ENCODE measurements at regions not wholly inside any gene's neighbourhood (a gene's known extent, or its start where the extent isn't known, plus 50 kb on each side); places are given as distances from the start of the nearest gene placed in this dataset.

- no peak for DNase-seq (ENCODE audit: low read depth, low spot score)
- in situ Hi-C loops (cut with HindIII; ENCODE audit: low pct_unique_long_range_greater_than_20kb, low sequenced_read_pairs): no loop called here
Measured at GRCh38 chr12:69105101-69105962, 134.0 kb upstream of the CPSF6 start.

GRCh38 chr12:69106482-69107118 is 132.8 kb upstream of the CPSF6 start:
- in situ Hi-C loops (cut with HindIII; ENCODE audit: low pct_unique_long_range_greater_than_20kb, low sequenced_read_pairs): no loop called here
- DNase-seq (ENCODE audit: low read depth, low spot score): no peak

GRCh38 chr12:69107541-69107940 is 131.8 kb upstream of the CPSF6 start:
- in situ Hi-C loops (cut with HindIII; ENCODE audit: low pct_unique_long_range_greater_than_20kb, low sequenced_read_pairs): no loop called here
- no peak for DNase-seq (ENCODE audit: low read depth, low spot score)

GRCh38 chr12:69108037-69108436 is 131.3 kb upstream of the CPSF6 start:
- in situ Hi-C loops (cut with HindIII; ENCODE audit: low pct_unique_long_range_greater_than_20kb, low sequenced_read_pairs): no loop called here
- no peak for DNase-seq (ENCODE audit: low read depth, low spot score)

GRCh38 chr12:69112616-69113015 is 126.8 kb upstream of the CPSF6 start:
- DNase-seq (ENCODE audit: low read depth, low spot score): no peak
- in situ Hi-C loops (cut with HindIII; ENCODE audit: low pct_unique_long_range_greater_than_20kb, low sequenced_read_pairs): no loop called here

GRCh38 chr12:69115099-69115498 is 124.3 kb upstream of the CPSF6 start:
- in situ Hi-C loops (cut with HindIII; ENCODE audit: low pct_unique_long_range_greater_than_20kb, low sequenced_read_pairs): no loop called here
- no peak for DNase-seq (ENCODE audit: low read depth, low spot score)

GRCh38 chr12:69115951-69116350 is 123.4 kb upstream of the CPSF6 start:
- in situ Hi-C loops (cut with HindIII; ENCODE audit: low pct_unique_long_range_greater_than_20kb, low sequenced_read_pairs): no loop called here
- no peak for DNase-seq (ENCODE audit: low read depth, low spot score)

GRCh38 chr12:69117566-69118266 is 121.7 kb upstream of the CPSF6 start:
- in situ Hi-C loops (cut with HindIII; ENCODE audit: low pct_unique_long_range_greater_than_20kb, low sequenced_read_pairs): no loop called here
- no peak for DNase-seq (ENCODE audit: low read depth, low spot score)

- DNase-seq (ENCODE audit: low read depth, low spot score): no peak
- in situ Hi-C loops (cut with HindIII; ENCODE audit: low pct_unique_long_range_greater_than_20kb, low sequenced_read_pairs): no loop called here
Measured at GRCh38 chr12:69118516-69118915, 120.9 kb upstream of the CPSF6 start.

- in situ Hi-C loops (cut with HindIII; ENCODE audit: low pct_unique_long_range_greater_than_20kb, low sequenced_read_pairs): no loop called here
Measured at GRCh38 chr12:69119770-69120169, 119.6 kb upstream of the CPSF6 start.

GRCh38 chr12:69120354-69120753 is 119.0 kb upstream of the CPSF6 start:
- DNase-seq (ENCODE audit: low read depth, low spot score): no peak
- in situ Hi-C loops (cut with HindIII; ENCODE audit: low pct_unique_long_range_greater_than_20kb, low sequenced_read_pairs): no loop called here

More at GRCh38 chr12:69119770-69120169, 119.6 kb upstream of the CPSF6 start:
- no peak for DNase-seq (ENCODE audit: low read depth, low spot score)

- in situ Hi-C loops (cut with HindIII; ENCODE audit: low pct_unique_long_range_greater_than_20kb, low sequenced_read_pairs): no loop called here
- DNase-seq (ENCODE audit: low read depth, low spot score): no peak
Measured at GRCh38 chr12:69123311-69123710, 116.1 kb upstream of the CPSF6 start.

- DNase-seq (ENCODE audit: low read depth, low spot score): no peak
- in situ Hi-C loops (cut with HindIII; ENCODE audit: low pct_unique_long_range_greater_than_20kb, low sequenced_read_pairs): no loop called here
Measured at GRCh38 chr12:69123919-69124638, 115.3 kb upstream of the CPSF6 start.

GRCh38 chr12:69129017-69129416 is 110.4 kb upstream of the CPSF6 start:
- in situ Hi-C loops (cut with HindIII; ENCODE audit: low pct_unique_long_range_greater_than_20kb, low sequenced_read_pairs): no loop called here
- no peak for DNase-seq (ENCODE audit: low read depth, low spot score)

- in situ Hi-C loops (cut with HindIII; ENCODE audit: low pct_unique_long_range_greater_than_20kb, low sequenced_read_pairs): no loop called here
- no peak for DNase-seq (ENCODE audit: low read depth, low spot score)
Measured at GRCh38 chr12:69129564-69129963, 109.8 kb upstream of the CPSF6 start.

GRCh38 chr12:69130064-69130463 is 109.3 kb upstream of the CPSF6 start:
- in situ Hi-C loops (cut with HindIII; ENCODE audit: low pct_unique_long_range_greater_than_20kb, low sequenced_read_pairs): no loop called here
- no peak for DNase-seq (ENCODE audit: low read depth, low spot score)

GRCh38 chr12:69131077-69131476 is 108.3 kb upstream of the CPSF6 start:
- in situ Hi-C loops (cut with HindIII; ENCODE audit: low pct_unique_long_range_greater_than_20kb, low sequenced_read_pairs): no loop called here

More at GRCh38 chr12:69131077-69131476, 108.3 kb upstream of the CPSF6 start:
- DNase-seq (ENCODE audit: low read depth, low spot score): no peak

Data from SK-MEL-5 (cell line).